ENCODE measurements at regions not wholly inside any gene's neighbourhood (a gene's known extent, or its start where the extent isn't known, plus 50 kb on each side); places are given as distances from the start of the nearest gene placed in this dataset.

GRCh38 chr1:96185181-96185580 is 536.4 kb upstream of the PTBP2 start:
- TF ChIP-seq CTCF (IDR thresholded peaks at IDR 0.05; ENCODE audit: low read depth, low read length): no peak
- no peak overlapping the region for H3K4me3 ChIP-seq (ENCODE audit: low read depth, low read length)

- no peak for TF ChIP-seq CTCF (IDR thresholded peaks at IDR 0.05; ENCODE audit: low read depth, low read length)
These were observed 534.6 kb upstream of the PTBP2 start for GRCh38 chr1:96187020-96187419.

GRCh38 chr1:96191165-96191564 is 530.4 kb upstream of the PTBP2 start:
- H3K4me3 ChIP-seq (ENCODE audit: low read depth, low read length): no peak overlapping the region
- TF ChIP-seq CTCF (IDR thresholded peaks at IDR 0.05; ENCODE audit: low read depth, low read length): no peak

More at GRCh38 chr1:96187020-96187419, 534.6 kb upstream of the PTBP2 start:
- H3K4me3 ChIP-seq (ENCODE audit: low read depth, low read length): no peak overlapping the region

- H3K4me3 ChIP-seq (ENCODE audit: low read depth, low read length): no peak overlapping the region
- TF ChIP-seq CTCF (IDR thresholded peaks at IDR 0.05; ENCODE audit: low read depth, low read length): no peak
These were observed 515.1 kb upstream of the PTBP2 start for GRCh38 chr1:96206451-96206850.

GRCh38 chr1:96207936-96208335 is 513.6 kb upstream of the PTBP2 start:
- no peak for TF ChIP-seq CTCF (IDR thresholded peaks at IDR 0.05; ENCODE audit: low read depth, low read length)
- H3K4me3 ChIP-seq (ENCODE audit: low read depth, low read length): no peak overlapping the region

GRCh38 chr1:96208428-96208827 is 513.2 kb upstream of the PTBP2 start:
- no peak overlapping the region for H3K4me3 ChIP-seq (ENCODE audit: low read depth, low read length)
- TF ChIP-seq CTCF (IDR thresholded peaks at IDR 0.05; ENCODE audit: low read depth, low read length): no peak

- H3K4me3 ChIP-seq (ENCODE audit: low read depth, low read length): no peak overlapping the region
- TF ChIP-seq CTCF (IDR thresholded peaks at IDR 0.05; ENCODE audit: low read depth, low read length): no peak
These were observed 511.5 kb upstream of the PTBP2 start for GRCh38 chr1:96210054-96210453.
